PFSK-1 (cell line): ENCODE measurements at regions not wholly inside any gene's neighbourhood (a gene's known extent, or its start where the extent isn't known, plus 50 kb on each side); places are given as distances from the start of the nearest gene placed in this dataset.

ENCODE experiments used
- POLR2AphosphoS5 ChIP-seq: IDR thresholded peaks from 2 replicates; pipeline ENCODE4 v1.6.1; 2012; ENCODE audit warnings: low read depth, mild to moderate bottlenecking, control low read depth, low read length, moderate library complexity
- REST ChIP-seq, 2 experiments: IDR thresholded peaks; 2 replicates each; pipeline versions ENCODE4 v1.6.1 to v1.8.0; 2011 to 2012; ENCODE audit warnings: low read depth in 2 of 2, low read length in 2 of 2, control low read depth in 1 of 2, inconsistent platforms in 1 of 2, mild to moderate bottlenecking in 1 of 2, moderate library complexity in 1 of 2; ENCODE audit not compliant: insufficient read depth in 1 of 2

GRCh38 chr3:81390796-81391195 is 370.6 kb downstream of the GBE1 start:
- TF ChIP-seq REST (IDR thresholded peaks at IDR 0.05; ENCODE audit: insufficient read depth in 1 of 2, low read depth in 2 of 2, low read length in 2 of 2) (no peak), POLR2AphosphoS5 (no peak)
